ENCODE measurements at regions not wholly inside any gene's neighbourhood (a gene's known extent, or its start where the extent isn't known, plus 50 kb on each side); places are given as distances from the start of the nearest gene placed in this dataset.

DNA sequence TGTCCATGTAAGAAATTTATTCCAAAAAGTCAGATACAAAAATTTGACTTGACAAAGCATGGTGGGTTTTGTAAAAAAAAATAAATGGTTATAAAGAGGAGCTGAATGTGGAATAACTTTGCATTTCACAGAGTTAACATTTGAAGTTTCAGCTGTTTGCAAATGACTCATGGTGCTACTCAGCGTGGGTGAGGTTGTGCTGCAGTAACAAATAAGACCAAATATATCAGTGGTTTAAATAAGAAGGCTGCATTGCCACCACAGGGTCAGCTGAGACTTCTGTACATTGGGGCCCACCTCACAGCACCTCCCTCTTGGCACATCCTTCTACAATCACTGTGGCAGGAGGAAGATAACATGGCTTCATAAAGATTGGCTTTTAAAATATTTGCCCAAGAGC is 272.5 kb upstream of the SULF2 start:
- POLR2A ChIA-PET: no interaction called here
- DNase-seq (ENCODE audit: low read depth, low spot score): no peak
- H3K4me3 ChIP-seq (ENCODE audit: low read depth, low read length): no peak overlapping the region
- CTCF ChIA-PET: no interaction called here
- TF ChIP-seq CTCF (IDR thresholded peaks at IDR 0.05; ENCODE audit: insufficient read depth, low read length, missing control alignments): no peak

DNA sequence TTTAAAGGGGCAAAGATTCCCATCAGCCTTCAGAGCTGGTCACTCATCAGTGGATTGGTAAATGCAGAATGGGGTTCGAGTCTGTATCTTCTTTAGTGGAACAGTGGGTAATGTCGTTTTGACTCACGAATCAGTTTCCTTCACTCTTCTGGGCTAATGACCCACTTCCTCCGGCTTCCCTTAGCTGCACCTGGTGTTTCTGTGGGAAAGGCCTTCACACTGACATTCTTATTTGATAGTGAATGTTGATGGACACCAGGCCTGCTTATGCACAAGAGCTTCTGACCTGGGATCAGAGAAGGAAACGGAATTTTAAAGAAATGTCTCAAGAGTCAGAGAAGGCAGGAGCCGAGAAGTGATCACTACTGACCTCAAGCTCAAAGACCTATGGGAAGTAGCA is 272.0 kb upstream of the SULF2 start:
- CTCF ChIA-PET: no interaction called here
- H3K4me3 ChIP-seq (ENCODE audit: low read depth, low read length): no peak overlapping the region
- POLR2A ChIA-PET: no interaction called here
- DNase-seq (ENCODE audit: low read depth, low spot score): no peak
- TF ChIP-seq CTCF (IDR thresholded peaks at IDR 0.05; ENCODE audit: insufficient read depth, low read length, missing control alignments): no peak

GRCh38 chr20:48056218-48056617 is 270.9 kb upstream of the SULF2 start:
- ChIA-PET POLR2A (no interaction called here), CTCF (no interaction called here)
- no peak for TF ChIP-seq CTCF (IDR thresholded peaks at IDR 0.05; ENCODE audit: insufficient read depth, low read length, missing control alignments)
- DNase-seq (ENCODE audit: low read depth, low spot score): no peak
- no peak overlapping the region for H3K4me3 ChIP-seq (ENCODE audit: low read depth, low read length)

DNA sequence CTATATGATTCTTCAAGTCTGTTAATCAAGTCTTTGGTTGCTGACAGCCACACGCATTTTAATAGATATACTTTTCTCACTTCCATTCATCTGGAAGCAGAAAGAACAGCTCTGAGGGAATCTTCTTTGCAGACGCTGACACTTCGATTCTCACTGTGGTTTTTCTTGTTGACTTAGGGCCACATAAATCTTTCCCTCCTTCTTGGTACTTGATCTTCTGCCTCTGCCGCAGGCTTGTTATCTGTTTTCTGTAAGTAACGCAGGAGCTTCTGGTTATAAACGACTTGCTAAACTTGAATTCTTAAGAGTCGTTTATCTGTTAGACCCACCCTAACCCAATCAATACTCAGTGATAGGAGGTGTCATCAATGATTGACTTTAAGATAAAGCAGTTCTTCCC is 268.8 kb upstream of the SULF2 start:
- POLR2A ChIA-PET: no interaction called here
- TF ChIP-seq CTCF (IDR thresholded peaks at IDR 0.05; ENCODE audit: insufficient read depth, low read length, missing control alignments): no peak
- DNase-seq (ENCODE audit: low read depth, low spot score): no peak
- CTCF ChIA-PET: no interaction called here
- H3K4me3 ChIP-seq (ENCODE audit: low read depth, low read length): no peak overlapping the region

- ChIA-PET CTCF (no interaction called here), POLR2A (no interaction called here)
- TF ChIP-seq CTCF (IDR thresholded peaks at IDR 0.05; ENCODE audit: insufficient read depth, low read length, missing control alignments): no peak
- no peak for DNase-seq (ENCODE audit: low read depth, low spot score)
- no peak overlapping the region for H3K4me3 ChIP-seq (ENCODE audit: low read depth, low read length)
Measured at GRCh38 chr20:48052475-48052835, 267.2 kb upstream of the SULF2 start.

DNA sequence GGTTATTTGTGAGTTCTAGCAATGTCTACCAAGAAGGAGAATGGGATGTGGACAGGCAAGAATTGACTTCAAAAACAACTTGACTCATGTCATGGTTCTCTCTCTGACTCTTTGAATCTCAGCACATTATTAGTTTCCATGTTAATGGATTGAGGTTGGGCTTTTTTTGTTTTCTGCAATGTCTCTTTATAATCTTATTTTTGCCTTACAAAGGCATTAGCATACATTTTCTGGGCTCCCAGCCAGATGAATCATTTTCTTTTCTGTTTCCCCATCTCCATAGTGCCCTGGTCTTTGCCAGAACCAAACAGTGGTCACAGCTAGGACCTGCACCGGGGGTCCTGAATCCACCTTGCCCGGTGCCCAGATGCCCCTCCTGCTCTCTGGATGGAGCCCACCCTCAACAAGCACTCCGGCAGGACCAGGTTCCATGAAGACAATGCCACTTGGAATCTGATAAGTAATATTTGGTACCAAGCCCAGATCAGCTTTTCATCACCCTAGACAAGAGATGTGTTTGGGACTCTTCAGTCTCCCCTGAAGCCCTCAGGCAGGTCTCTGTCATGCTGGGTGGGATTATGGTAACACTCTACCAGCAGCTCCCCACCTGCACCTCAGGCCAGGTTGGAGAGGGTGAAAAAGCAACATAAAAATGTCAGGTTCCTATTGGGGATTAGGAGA is 266.7 kb upstream of the SULF2 start:
- TF ChIP-seq CTCF (IDR thresholded peaks at IDR 0.05; ENCODE audit: insufficient read depth, low read length, missing control alignments): no peak
- CTCF ChIA-PET: interaction anchor here (0.8 kb wide), 1 partner anchor 569 kb away, joined by 3 read pairs; no protein-coding TSS in a partner anchor
- POLR2A ChIA-PET: no interaction called here
- no peak overlapping the region for H3K4me3 ChIP-seq (ENCODE audit: low read depth, low read length)
- peak; percentile 38 for DNase-seq (ENCODE audit: low read depth, low spot score)

All from AG04449 (cell line).